ENCODE measurements at regions not wholly inside any gene's neighbourhood (a gene's known extent, or its start where the extent isn't known, plus 50 kb on each side); places are given as distances from the start of the nearest gene placed in this dataset.

DNA sequence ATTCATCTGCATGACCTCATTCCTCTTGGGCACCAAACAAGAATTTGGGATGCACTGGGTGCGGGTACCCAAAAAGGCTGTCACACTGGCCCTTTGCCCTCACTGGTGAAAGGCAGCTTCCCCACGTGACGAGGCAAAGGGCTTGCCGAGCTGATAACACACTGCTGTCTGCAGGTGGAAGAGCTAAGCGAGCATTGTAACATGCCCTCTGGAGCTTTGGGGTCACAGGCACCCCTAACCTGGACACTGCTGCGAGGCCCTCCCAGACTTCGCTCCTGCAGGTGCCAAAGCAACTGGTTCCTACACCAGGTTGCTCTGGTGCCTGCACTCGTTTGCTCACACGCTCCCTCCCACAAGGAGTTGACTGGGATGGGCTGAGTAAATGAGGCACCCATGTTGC, 1595.7 kb downstream of the HACE1 start:
- Histone ChIP-seq H3K27me3 (no peaks in the 10 kb centered on the region), H3K4me1 (no peaks in the 10 kb centered on the region), H3K4me3 (no peak overlapping the region), H3K27ac (no peak overlapping the region), H3K36me3 (no peaks in the 10 kb centered on the region), H3K9me3 (replicated peaks) (no peaks in the 10 kb centered on the region)
- DNase-seq: no peak

DNA sequence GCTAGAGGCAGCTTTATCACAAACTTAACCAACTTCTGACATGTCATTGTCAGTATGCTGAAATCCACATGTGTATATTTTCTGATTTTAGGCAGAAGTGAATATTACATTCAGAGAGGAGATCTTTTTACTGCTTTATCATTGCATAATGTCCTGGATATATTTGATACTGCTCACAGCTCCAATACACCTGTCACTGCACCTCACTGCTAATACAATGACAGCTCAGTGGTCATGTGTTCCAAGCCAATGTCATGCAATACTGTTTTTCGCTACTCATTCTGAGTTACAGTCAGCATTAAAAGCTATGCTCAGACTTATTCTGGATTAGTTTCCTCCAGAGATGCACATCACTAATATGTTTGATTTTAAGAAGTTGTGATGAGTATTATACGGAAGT, 1604.6 kb downstream of the HACE1 start:
- H3K9me3 ChIP-seq (replicated peaks): no peaks in the 10 kb centered on the region
- H3K27ac ChIP-seq: no peak overlapping the region
- no peaks in the 10 kb centered on the region for H3K27me3 ChIP-seq
- H3K36me3 ChIP-seq: no peaks in the 10 kb centered on the region; the same call in 1 of the 2 replicates
- peak in 1 of 2 experiments; percentile 11 for DNase-seq
- no peaks in the 10 kb centered on the region for H3K4me1 ChIP-seq
- H3K4me3 ChIP-seq: no peak overlapping the region

DNA sequence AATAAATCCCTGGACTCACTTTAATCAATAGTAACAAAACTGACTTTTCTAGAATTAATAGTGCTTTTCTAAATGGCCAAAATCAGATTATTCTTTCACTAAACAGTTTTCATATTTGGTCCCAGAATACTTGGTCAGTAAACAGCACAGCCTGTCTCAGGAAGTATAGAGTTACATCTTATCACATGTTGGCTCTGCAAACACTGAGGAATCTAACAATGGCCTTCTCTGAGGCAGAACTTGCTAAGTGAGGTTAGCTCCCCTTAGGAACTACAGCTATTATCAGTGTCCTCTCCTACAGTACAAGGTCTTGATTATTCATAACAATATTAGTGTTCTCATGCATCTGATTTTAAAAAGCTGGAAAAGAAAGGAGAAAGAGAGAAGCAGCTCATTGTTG, 1622.8 kb downstream of the HACE1 start:
- Histone ChIP-seq H3K4me1 (no peaks in the 10 kb centered on the region), H3K27ac (no peak overlapping the region), H3K36me3 (no peaks in the 10 kb centered on the region), H3K9me3 (replicated peaks) (no peaks in the 10 kb centered on the region), H3K27me3 (no peaks in the 10 kb centered on the region), H3K4me3 (no peak overlapping the region)
- peak in 1 of 2 experiments; percentile 9 for DNase-seq

DNA sequence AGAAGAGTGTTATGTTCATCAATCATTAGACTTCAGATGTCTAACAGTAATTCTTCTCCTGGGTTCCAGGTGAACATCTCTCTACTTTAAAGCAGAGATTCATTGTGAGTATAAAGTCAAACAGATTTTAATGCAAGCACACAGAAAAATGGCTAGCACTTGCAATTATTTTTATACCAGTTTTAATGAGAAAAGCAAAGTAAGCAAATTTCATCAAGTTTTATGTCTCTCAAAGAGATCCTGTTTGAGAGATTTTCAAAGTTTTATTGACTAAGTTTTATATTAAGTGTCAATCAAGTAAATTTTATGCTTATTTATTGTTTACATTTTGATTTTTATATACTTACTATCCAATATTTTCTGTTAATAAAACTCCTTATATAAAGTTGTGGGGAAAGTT, 1628.5 kb downstream of the HACE1 start:
- H3K27ac ChIP-seq: no peak overlapping the region
- no peaks in the 10 kb centered on the region for H3K27me3 ChIP-seq
- no peaks in the 10 kb centered on the region for H3K36me3 ChIP-seq

DNA sequence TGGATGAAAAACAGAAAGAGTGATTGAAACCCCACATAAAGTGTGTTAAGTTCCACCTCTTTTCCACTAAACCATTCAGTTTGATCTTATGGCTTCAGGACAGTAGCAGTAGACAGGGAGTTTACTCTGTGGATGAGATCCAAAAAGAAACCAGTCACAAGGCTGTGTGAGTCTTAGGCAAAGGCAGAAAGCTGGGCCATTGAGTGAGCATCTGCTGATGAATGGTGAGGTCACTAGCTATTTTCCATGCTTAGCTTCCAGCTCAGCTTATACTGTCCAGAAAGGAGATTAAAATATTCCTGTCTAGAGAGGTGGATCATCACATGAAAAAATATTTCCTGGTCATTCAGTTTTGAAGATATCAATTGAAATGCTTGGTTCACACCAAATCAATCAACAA, 1643.9 kb downstream of the HACE1 start:
- no peaks in the 10 kb centered on the region for H3K36me3 ChIP-seq
- no peaks in the 10 kb centered on the region for H3K4me1 ChIP-seq
- H3K9me3 ChIP-seq (replicated peaks): no peaks in the 10 kb centered on the region
- DNase-seq: no peak
- H3K27ac ChIP-seq: no peak overlapping the region
- H3K27me3 ChIP-seq: no peaks in the 10 kb centered on the region
- no peak overlapping the region for H3K4me3 ChIP-seq

More for the DNA sequence above, 1628.5 kb downstream of the HACE1 start:
- Histone ChIP-seq H3K4me3 (no peak overlapping the region), H3K4me1 (no peaks in the 10 kb centered on the region), H3K9me3 (replicated peaks) (no peaks in the 10 kb centered on the region)
- no peak for DNase-seq

DNA sequence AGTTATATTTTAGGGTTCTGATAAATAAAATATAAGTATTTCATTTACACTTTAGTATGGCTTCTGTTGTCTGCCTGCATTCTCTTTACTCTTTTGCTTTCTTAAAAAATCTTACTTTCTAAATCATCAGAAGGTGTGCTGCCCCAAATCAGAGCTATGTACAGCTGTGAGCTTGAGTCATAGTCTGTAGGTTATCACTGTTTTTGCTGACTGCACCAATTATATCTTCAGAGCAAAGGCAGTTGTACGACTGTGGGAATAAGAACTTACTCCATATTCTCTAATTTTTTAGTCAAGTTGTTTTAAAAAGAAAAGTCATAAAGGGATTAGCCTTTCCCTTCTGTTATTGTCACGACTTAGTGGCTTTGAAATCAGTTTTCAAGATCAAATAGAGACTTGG, 1649.0 kb downstream of the HACE1 start:
- H3K9me3 ChIP-seq (replicated peaks): no peaks in the 10 kb centered on the region
- no peaks in the 10 kb centered on the region for H3K4me1 ChIP-seq
- no peak overlapping the region for H3K4me3 ChIP-seq
- no peaks in the 10 kb centered on the region for H3K27me3 ChIP-seq
- no peak overlapping the region for H3K27ac ChIP-seq
- DNase-seq: no peak
- no peaks in the 10 kb centered on the region for H3K36me3 ChIP-seq

DNA sequence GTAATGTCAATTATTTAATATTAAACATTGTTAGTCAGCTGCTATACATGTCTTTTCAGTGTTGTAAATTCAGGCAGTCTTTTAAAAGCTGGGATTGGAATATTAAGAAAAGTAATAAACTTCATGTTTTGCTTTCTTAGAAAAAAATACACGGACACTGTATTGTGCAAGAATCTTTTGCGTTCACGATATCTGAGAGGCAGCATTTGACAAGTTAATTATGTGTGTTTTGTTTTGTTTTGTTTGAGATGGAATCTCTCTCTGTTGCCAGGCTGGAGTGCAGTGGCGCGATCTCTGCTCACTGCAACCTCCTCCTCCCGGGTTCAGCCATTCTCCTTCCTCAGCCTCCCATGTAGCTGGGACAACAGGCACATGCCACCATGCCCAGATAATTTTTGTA, 1661.3 kb downstream of the HACE1 start:
- Histone ChIP-seq H3K4me1 (no peaks in the 10 kb centered on the region), H3K36me3 (no peaks in the 10 kb centered on the region), H3K4me3 (no peak overlapping the region), H3K9me3 (replicated peaks) (no peaks in the 10 kb centered on the region), H3K27ac (no peak overlapping the region), H3K27me3 (no peaks in the 10 kb centered on the region)
- DNase-seq: no peak

DNA sequence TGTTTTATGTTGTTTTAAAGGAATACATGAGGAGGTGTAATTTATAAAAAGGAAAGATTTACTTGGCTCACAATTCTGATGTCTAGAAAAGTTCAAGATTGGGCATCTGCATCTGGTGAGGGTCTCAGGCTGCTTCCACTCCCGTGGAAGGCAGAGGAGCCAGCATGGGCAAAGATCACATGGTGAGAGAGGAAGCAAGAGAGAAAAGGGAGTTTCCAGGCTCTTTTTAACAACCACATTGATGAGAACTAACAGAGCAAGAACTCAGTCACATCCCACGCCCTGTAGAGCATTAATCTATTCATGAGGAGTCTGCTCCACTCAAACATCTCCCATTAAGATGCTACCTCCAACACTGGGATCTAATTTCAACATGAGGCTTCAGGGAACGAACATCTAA, 1666.3 kb downstream of the HACE1 start:
- no peaks in the 10 kb centered on the region for H3K36me3 ChIP-seq
- no peak for DNase-seq

DNA sequence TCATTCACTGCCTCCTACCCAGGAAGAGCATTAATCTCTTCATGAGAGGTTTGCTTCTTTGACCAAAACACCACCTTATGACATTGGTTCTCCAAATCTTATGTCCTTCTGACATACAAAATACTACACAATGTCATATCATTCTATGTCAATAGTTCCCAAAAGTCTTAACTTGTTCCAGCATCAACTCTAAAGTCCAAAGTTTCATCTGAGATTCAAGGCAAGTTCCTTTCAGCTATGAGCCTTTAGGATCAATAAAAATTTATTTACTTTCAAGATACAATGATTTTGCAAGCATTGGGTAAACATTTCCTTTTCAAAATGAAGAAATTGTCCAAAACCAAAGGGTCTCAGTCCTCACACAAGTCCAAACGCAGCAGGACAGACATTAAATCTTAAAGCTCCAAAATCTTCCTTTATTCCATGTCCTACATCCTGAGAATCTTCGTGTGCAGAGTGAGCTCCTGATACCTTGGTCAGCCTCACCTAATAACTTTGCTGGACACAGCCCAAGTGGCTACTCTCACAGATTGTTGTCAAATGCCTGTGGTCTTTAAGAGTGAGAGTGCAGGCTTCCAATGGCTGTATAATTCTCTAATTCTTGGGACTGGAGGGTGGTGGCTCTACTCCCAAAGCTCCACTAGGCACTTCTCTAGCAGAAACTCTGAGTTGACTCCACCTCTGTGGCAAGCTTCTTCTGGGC, 1668.2 kb downstream of the HACE1 start:
- Histone ChIP-seq H3K27me3 (no peaks in the 10 kb centered on the region), H3K36me3 (no peaks in the 10 kb centered on the region), H3K4me3 (no peak overlapping the region), H3K9me3 (replicated peaks) (no peaks in the 10 kb centered on the region), H3K4me1 (no peaks in the 10 kb centered on the region), H3K27ac (no peak overlapping the region)
- DNase-seq: no peak

More for the DNA sequence above, 1666.3 kb downstream of the HACE1 start:
- no peaks in the 10 kb centered on the region for H3K27me3 ChIP-seq
- no peak overlapping the region for H3K4me3 ChIP-seq
- H3K27ac ChIP-seq: no peak overlapping the region
- H3K4me1 ChIP-seq: no peaks in the 10 kb centered on the region
- no peaks in the 10 kb centered on the region for H3K9me3 ChIP-seq (replicated peaks)

DNA sequence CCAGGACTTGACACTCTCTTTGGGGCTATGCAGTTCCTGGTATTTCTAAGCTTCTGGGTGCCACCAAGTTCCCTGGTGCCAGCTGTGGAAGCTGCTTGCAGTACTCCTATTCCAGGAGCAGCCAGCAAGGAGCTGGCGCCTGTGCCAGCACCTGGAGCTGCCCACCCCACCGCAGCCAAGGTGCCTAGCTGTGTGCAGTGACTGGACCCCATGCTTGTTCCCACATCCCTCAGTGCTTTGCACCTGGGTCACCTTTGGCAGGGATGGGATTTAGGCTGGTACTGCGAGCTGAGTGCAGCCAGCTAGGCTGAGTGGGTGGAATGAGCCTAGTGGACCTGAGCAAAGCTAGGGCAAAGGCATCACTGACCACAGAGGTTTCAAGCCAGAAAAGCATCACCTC, 1674.9 kb downstream of the HACE1 start:
- no peak for DNase-seq

DNA sequence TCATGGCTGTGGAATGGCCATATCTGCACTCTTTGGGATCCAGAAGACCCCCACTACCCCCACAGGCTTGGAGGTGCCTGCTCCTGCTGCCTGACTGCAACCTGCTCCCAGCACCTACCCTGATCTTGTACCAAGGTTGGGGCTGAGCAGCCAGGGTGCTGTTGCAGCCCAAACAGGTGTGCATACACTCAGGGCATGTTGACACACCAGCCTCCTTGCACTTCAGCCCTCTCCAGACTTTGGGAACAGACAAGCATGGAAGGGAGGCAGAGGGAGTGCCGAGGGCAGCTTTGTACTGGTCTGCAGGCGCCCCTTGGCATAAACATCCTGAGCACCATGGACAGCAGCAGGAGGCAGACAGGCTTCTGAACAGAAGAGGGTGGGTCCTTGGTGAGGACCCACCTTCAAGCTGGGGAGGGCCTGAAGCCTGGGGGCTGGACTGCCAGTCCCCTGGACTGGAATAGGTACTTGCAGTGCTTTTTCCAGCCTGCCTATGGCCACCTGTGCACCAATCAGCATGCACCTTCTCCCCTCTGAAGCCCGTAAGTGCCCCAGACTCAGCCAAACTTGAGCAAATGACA, 1675.8 kb downstream of the HACE1 start:
- no peaks in the 10 kb centered on the region for H3K27me3 ChIP-seq
- no peaks in the 10 kb centered on the region for H3K4me1 ChIP-seq
- H3K27ac ChIP-seq: no peak overlapping the region
- no peaks in the 10 kb centered on the region for H3K9me3 ChIP-seq (replicated peaks)
- DNase-seq: peak in 1 of 2 experiments; percentile 16
- no peaks in the 10 kb centered on the region for H3K36me3 ChIP-seq
- H3K4me3 ChIP-seq: no peak overlapping the region

More for the DNA sequence above, 1674.9 kb downstream of the HACE1 start:
- Histone ChIP-seq H3K4me3 (no peak overlapping the region), H3K36me3 (no peaks in the 10 kb centered on the region), H3K4me1 (no peaks in the 10 kb centered on the region), H3K27ac (no peak overlapping the region), H3K27me3 (no peaks in the 10 kb centered on the region), H3K9me3 (replicated peaks) (no peaks in the 10 kb centered on the region)

DNA sequence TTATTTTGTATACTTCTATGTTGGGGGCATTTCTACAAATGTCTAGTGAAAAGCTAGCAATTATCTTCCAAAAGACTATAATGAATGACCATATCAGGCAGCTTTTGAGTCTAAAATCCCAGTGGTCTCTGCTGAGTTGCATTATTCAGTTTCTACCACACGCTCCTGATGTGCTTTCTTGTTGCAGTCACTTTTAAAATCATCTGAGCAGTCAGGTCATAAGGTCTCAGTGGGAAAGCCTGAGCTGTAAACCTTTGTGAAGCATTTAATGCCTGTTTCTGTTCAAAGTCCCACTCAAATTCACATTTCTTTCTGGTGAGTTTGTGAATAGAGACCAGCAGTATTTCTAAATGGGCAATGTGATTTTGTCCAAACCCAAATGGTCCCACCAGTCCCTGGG, 1681.5 kb downstream of the HACE1 start:
- DNase-seq: no peak
- H3K27ac ChIP-seq: no peak overlapping the region
- H3K4me1 ChIP-seq: no peaks in the 10 kb centered on the region
- H3K9me3 ChIP-seq (replicated peaks): no peaks in the 10 kb centered on the region
- H3K4me3 ChIP-seq: no peak overlapping the region
- H3K36me3 ChIP-seq: no peaks in the 10 kb centered on the region
- H3K27me3 ChIP-seq: no peaks in the 10 kb centered on the region

DNA sequence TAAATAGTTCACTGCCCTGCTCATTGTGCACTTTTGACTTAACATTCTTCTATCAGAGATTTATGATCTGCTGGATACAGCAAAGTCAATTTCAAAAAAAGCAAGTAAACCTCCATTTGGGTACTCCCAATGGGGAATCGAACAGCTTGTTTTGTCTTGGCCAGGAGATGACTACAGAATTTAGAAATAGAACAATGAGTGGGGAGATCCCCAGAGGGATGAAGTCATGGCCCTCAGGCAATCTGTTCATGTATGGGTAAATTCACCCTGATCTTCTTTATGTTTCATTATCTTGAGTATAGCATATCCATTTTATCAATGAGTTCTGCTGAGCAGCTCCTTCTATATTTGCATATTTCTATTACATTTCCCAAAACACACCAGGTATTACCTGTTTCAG, 1681.9 kb downstream of the HACE1 start:
- no peak for DNase-seq
- Histone ChIP-seq H3K9me3 (replicated peaks) (no peaks in the 10 kb centered on the region), H3K36me3 (no peaks in the 10 kb centered on the region)

DNA sequence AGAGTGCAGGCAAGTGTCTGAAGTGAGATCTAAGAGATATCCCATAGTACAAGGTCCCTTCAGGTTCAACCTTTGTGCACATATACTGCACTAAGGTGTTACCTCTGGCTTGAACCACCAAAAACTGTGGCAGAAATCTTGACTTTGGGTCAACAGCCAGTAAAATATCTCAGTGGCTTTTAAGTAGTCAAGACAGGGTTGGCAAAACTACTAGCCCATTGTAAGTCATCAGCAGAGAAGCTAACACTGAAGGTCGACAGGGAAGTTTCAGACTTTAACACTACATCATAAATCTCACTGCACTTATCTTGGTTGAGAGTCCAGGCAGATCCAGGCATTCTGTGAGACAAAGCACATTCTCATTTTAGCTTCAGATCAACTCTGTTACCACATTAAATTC, 1684.7 kb downstream of the HACE1 start:
- no peak overlapping the region for H3K27ac ChIP-seq

More for the DNA sequence above, 1681.9 kb downstream of the HACE1 start:
- Histone ChIP-seq H3K4me3 (no peak overlapping the region), H3K27ac (no peak overlapping the region), H3K4me1 (no peaks in the 10 kb centered on the region), H3K27me3 (no peaks in the 10 kb centered on the region)

DNA sequence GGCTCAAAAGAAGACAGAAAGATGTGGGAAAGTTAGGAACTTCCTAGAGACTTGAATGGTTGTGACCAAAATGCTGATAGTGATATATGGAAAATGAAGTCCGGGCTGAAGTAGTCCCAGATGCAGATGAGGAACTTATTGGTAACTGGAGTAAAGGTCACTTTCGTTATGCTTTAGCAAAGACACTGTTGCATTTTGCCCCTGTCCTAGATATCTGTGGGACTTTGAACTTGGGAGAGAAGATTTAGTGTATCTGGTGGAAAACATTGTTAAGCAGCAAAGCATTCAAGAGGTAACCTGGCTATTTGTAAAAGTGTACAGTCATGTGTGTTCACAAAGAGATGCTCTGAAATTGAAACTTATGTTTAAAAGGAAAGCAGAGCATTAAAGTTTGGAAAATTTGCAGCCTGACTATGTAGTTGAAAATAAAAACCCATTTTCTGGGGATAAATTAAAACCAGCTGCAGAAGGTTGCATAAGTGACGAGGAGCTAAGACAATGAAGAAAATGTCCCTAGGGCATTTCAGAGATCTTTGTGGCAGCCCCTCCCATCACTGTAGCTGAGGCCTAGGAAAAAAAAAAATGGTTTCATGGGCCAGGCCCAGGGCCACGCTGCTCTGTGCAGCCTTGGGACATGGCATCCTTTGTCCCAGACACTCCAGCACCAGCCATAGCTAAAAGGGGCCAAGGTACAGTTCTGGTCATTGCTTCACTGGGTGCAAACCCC, 1692.2 kb downstream of the HACE1 start:
- Histone ChIP-seq H3K4me1 (no peaks in the 10 kb centered on the region), H3K9me3 (replicated peaks) (no peaks in the 10 kb centered on the region), H3K27ac (no peak overlapping the region), H3K36me3 (no peaks in the 10 kb centered on the region), H3K4me3 (no peak overlapping the region), H3K27me3 (no peaks in the 10 kb centered on the region)
- no peak for DNase-seq

More for the DNA sequence above, 1684.7 kb downstream of the HACE1 start:
- H3K4me1 ChIP-seq: no peaks in the 10 kb centered on the region
- no peak overlapping the region for H3K4me3 ChIP-seq
- no peaks in the 10 kb centered on the region for H3K36me3 ChIP-seq
- no peak for DNase-seq
- no peaks in the 10 kb centered on the region for H3K9me3 ChIP-seq (replicated peaks)
- H3K27me3 ChIP-seq: no peaks in the 10 kb centered on the region
